Activated CD4-positive, alpha-beta T cell treated with anti-CD3 and anti-CD28 coated beads for 4 hours (primary cell): ENCODE measurements at regions not wholly inside any gene's neighbourhood (a gene's known extent, or its start where the extent isn't known, plus 50 kb on each side); places are given as distances from the start of the nearest gene placed in this dataset.
A peak's percentile ranks its signal among the peaks of the same experiment; 100 is the strongest.

ENCODE experiments used
- DNase-seq, 2 donors: peaks; one replicate each; pipeline ENCODE4 v3.0.0-alpha.2; 2020

DNA sequence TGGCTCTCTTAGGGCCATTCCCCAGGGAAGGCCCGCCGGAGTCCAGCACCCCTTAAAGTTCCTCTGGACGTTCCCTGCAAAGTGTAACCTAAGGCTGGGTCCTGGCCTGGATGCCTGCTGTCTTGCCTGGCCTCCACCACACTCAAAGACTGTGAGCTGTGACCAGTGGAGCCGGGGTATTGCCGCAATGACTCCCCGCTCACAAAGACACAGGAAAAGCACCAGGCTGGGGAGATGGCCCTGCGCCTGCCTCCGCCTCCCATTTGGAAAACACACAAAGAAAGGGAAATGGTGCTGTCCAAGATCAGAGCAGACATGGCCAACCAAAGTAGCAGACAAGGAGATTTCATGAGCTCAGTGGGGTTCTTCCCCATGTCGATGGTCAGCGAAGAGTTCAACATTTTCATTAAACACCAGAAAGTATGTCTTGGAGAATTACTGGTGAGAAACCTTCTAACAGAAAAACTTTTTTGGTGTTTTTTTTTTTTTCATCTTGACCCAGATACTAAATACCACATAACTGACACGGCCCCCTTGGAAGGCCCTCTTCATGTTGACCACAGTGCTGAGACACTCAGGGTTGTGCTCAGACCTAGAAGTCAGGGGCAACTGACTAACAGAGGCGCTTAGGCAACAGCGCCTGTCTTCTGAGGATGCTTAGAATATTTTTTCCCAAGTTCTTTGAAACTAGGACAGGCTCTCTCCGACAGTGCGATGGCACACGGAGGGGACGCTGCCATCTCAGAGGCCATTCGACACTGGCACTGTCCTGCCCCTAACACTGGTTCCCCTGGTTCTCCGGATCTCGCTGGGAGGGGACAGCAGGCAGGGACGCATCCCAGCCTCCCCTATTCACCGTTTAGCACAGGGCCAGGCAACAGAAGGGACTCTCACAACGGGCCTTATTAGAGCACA, 226.4 kb upstream of the ID2 start:
- DNase-seq, result no peak

DNA sequence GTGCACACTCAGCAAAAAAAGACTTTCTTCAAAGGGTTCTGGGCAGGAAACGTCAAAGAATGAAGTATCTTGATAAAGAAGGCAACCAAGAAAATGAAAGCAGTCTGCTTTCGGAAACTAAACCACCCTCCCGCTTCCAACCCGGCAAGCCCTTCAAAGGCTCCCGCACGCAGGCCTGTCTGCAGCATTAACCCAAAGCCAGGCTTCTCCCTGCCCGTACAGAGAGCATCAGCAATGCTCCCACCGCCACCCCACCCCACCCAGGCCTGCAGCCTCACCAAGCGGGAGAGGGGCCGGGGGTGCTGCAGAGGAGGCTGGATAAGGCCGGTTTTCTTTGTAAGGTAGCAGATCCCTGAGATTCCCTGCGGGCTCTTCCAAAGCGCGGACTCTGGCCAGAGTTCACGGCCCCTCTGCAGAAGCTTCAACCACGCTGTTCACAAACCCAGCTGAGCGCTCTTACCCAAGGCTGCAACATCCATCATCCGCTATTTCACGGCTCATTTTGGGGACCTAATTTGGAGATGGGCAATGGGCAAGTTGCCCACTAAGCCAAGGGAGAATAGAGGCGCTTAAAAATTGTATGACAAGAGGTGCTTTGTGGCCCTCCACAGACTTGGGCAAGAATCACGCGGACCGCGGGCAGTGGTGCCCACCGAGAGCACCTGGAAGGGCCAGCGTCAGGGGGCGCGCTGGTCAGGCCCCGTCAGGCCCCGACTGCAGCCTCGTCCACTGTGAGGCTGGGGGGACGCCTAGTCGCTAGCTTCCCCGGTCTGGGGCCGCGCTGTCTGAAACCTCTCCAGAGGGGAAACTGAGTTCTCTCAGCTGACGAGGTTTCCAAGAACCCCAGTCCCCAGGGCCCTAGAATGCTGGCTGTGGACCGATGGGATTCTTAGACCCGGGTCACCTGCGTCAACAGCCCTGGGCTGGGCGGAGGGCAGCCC, 225.4 kb upstream of the ID2 start:
- peak; percentile 41 to 46 for DNase-seq

- peak in 1 of 2 donors; percentile 36 for DNase-seq
Observed at GRCh38 chr2:8457092-8457481, 224.8 kb upstream of the ID2 start.

DNA sequence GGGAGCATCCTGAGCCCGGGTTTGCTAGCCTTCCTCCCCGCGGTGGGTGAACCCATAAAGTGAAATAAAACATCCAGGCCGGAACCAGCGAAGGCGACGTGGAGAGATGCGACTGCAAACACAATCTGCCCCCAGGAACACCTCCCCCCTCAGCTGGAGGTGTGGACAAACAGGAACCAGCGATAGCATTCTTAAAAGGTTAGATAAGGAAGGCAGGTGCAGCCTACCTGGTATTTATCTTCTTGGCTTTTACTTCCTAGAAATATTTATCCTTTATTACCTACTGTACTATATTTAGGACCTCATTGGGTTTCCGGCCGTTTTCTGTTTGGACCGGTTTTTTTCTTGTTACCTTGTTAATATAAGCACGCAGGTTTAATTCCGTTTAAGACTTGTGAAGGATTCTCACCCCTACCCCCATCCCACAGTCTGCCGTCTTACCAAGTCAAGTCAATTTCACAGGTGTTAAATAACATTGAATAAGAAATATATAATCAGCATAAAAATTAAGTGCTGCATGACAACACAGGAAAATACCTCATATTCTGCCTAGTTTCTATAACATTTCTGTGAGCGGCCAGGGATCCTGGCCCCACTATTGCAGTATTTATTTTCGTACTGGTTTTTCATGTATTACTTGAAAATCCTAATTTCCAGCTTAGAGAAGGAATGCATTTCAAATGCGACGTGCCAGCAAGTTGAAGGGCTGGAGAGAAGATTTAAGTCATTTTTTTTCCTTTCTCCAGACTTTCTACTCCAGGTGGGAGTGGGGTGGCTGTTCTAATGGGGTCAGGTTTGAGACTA, 224.0 kb upstream of the ID2 start:
- DNase-seq, result peak in 1 of 2 donors; percentile 16

- DNase-seq, result no peak
Observed at GRCh38 chr2:8458503-8459459, 223.1 kb upstream of the ID2 start.

DNA sequence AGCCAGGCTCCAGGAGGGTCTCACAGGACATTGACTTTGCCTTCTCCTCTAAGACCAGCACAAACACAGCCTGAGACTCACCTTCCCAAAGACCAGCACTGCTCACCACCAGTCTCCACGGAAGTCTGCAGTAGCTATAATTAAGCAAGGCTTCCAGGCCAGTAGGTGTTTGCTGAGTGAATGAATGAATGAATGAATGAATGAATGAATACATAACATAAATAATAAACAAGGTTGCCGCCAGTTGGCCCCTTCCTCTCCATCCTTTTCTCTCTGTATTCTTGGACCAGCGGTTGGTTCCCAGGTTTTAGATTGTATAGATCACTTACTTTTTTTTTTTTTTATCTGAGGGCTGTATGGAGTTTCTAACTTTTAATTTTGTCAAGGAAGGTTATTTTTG, 222.4 kb upstream of the ID2 start:
- no peak for DNase-seq

DNA sequence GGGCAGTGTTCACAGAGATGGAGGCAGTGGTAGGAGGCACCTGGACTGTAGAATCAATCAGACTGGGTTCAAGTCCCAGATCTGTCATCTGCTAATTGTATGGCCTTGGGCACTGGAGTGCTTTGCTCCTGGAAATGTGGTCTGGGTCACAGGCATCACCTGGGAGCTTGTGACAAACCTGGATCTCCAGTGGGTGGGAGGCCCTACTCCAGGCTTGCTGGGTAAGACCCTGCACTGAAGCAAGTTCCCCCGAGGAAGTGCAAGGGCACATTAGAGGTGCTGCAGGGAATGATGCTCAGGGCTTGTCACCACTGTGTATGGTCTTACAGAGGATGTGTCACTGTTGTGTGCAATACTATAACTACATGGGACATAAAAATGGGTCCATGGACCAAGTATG, 220.5 kb upstream of the ID2 start:
- DNase-seq, result no peak

DNA sequence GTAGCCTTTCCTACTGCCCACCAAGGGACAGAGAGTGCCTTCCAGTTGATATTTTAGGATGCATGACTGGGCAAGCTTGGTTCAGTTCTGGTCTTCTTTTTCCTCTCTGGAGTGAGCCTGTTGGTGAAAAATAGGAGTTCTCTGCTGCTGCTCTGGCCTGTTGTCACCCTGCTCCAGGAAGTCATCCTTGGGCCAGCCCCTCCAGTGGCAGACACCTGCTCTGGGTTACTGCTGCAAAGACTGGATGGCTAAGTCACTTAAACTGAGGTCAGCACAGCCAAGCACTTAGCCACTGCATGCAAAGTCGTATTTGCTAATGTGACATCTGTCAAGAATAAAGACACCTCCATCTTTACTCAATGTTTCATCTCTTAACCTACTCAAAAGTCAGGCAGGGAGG, 219.6 kb upstream of the ID2 start:
- DNase-seq, result no peak

- no peak for DNase-seq
Observed at GRCh38 chr2:8462899-8463648, 218.8 kb upstream of the ID2 start.

DNA sequence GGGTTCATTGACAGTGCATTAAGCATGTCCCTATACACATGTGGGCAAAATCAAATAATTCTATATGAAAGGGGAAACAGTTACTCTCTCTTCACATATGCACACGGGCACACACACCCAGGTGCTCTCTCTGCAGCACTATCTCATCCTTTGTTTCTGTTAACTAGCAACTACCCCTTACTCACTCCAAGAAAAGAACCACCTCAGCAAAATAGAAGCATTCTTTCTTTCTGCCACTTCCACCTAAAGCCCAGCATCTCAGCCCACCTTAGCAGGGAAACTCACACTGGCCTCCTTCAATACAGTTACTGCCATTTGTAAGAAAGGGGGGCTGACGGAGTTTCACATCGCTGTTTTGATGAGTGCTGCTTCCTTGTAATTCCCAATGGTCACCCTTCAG, 216.3 kb upstream of the ID2 start:
- DNase-seq, result no peak

DNA sequence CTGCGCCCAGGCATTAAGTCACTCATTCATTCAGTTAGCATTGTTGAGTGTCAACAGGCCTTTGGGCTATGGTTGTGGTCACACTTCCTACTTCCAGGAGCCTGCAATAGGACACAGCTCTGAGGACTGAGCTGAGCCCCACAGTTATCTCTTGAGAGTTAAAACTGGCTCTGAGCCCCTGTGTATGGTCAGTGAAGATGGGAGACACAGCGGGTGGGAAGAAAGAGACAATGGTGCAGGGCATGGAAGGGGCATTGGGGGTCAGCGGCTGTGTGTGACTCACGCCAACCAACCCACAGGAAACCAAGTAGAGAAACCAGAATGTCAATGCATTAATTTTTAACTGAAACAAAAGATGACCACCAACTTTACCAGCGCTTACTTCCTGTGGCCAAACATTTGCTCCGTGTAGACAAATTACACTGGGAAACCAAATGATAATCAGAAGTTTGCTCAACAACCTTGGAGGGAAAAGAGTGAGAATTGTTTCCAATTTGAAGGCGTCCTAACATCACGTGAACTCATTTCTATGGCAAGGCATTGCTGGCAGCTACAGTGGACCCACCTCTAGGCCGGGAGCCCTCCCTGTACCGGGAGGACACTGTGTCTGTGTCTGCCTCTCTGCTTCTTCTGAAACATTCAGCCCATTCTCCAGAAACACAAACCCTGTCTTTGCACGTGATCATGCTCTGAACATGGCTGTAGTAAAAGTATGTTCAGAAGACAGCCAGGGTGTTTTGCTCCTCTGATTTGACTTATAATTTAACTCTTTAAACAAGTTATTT, 212.0 kb upstream of the ID2 start:
- DNase-seq, result no peak

- DNase-seq, result no peak
Observed at GRCh38 chr2:8472545-8473323, 209.1 kb upstream of the ID2 start.

GRCh38 chr2:8475349-8476031, 206.4 kb upstream of the ID2 start:
- peak; percentile 43 to 51 for DNase-seq

GRCh38 chr2:8477552-8478470, 204.0 kb upstream of the ID2 start:
- DNase-seq, result no peak

DNA sequence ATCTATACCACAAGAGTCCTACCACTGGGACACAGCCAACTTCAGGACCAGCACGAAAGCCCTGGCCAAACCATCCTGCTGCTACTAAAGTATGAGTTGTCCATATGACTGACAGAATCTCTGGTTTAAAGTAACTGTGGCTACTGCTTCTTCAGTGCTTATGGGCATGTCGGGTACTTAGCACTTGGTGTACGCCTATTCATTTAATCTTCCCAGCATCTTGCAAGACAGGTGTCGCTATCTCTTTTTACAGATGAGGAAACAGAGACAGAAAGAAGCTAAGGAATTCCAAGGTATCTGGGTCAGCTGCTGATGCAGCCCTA, 203.4 kb upstream of the ID2 start:
- DNase-seq, result no peak

GRCh38 chr2:8479298-8479697, 202.6 kb upstream of the ID2 start:
- DNase-seq, result no peak

- DNase-seq, result no peak
Observed at GRCh38 chr2:8480915-8481314, 200.9 kb upstream of the ID2 start.
